Stimulated activated CD4-positive, alpha-beta T cell treated with anti-CD3 and anti-CD28 coated beads, Interleukin-1b, Interleukin-23, amount 100 ng/mL, for 48 hours (primary cell): ENCODE measurements at regions not wholly inside any gene's neighbourhood (a gene's known extent, or its start where the extent isn't known, plus 50 kb on each side); places are given as distances from the start of the nearest gene placed in this dataset.

Experiments
- DNase-seq: peaks from one replicate; pipeline ENCODE4 v3.0.0-alpha.2; 2020

- no peak for DNase-seq
Measured at GRCh38 chr12:13745111-13745860, 236.1 kb downstream of the GRIN2B start.

- DNase-seq: no peak
Measured at GRCh38 chr12:13744561-13744960, 236.8 kb downstream of the GRIN2B start.

- DNase-seq: no peak
Measured at GRCh38 chr12:13740149-13740545, 241.3 kb downstream of the GRIN2B start.

- no peak for DNase-seq
Measured at GRCh38 chr12:13735734-13736133, 245.7 kb downstream of the GRIN2B start.

- DNase-seq: no peak
Measured at GRCh38 chr12:13734584-13735152, 246.7 kb downstream of the GRIN2B start.

GRCh38 chr12:13727707-13728195 is 253.7 kb downstream of the GRIN2B start:
- DNase-seq: no peak

- no peak for DNase-seq
Measured at GRCh38 chr12:13725049-13725448, 256.4 kb downstream of the GRIN2B start.

- DNase-seq: no peak
Measured at GRCh38 chr12:13724136-13724535, 257.3 kb downstream of the GRIN2B start.

GRCh38 chr12:13719986-13720385 is 261.4 kb downstream of the GRIN2B start:
- no peak for DNase-seq

GRCh38 chr12:13718271-13718670 is 263.1 kb downstream of the GRIN2B start:
- no peak for DNase-seq

- no peak for DNase-seq
Measured at GRCh38 chr12:13716119-13716518, 265.3 kb downstream of the GRIN2B start.

GRCh38 chr12:13713556-13714410 is 267.6 kb downstream of the GRIN2B start:
- DNase-seq: no peak

- no peak for DNase-seq
Measured at GRCh38 chr12:13707829-13708228, 273.6 kb downstream of the GRIN2B start.

GRCh38 chr12:13702381-13702780 is 279.0 kb downstream of the GRIN2B start:
- no peak for DNase-seq

GRCh38 chr12:13701502-13701901 is 279.9 kb downstream of the GRIN2B start:
- DNase-seq: no peak

- DNase-seq: no peak
Measured at GRCh38 chr12:13697973-13698372, 283.4 kb downstream of the GRIN2B start.

GRCh38 chr12:13695781-13696180 is 285.6 kb downstream of the GRIN2B start:
- DNase-seq: no peak

GRCh38 chr12:13692332-13692731 is 289.1 kb downstream of the GRIN2B start:
- no peak for DNase-seq

GRCh38 chr12:13691598-13691997 is 289.8 kb downstream of the GRIN2B start:
- DNase-seq: no peak

- DNase-seq: no peak
Measured at GRCh38 chr12:13687633-13688032, 293.8 kb downstream of the GRIN2B start.

GRCh38 chr12:13686260-13686659 is 295.1 kb downstream of the GRIN2B start:
- DNase-seq: no peak

- DNase-seq: no peak
Measured at GRCh38 chr12:13680916-13681315, 300.5 kb downstream of the GRIN2B start.

GRCh38 chr12:13676880-13677279 is 304.5 kb downstream of the GRIN2B start:
- no peak for DNase-seq
